GM12872 (cell line): ENCODE measurements at regions not wholly inside any gene's neighbourhood (a gene's known extent, or its start where the extent isn't known, plus 50 kb on each side); places are given as distances from the start of the nearest gene placed in this dataset.

Source experiments
- TF ChIP-seq, protein P1 (sequence below): IDR thresholded peaks from 3 replicates; pipeline ENCODE4 v1.5.1; 2011; ENCODE audit warnings: low read depth, mild to moderate bottlenecking, low read length, moderate library complexity; ENCODE audit not compliant: insufficient read depth

DNA sequence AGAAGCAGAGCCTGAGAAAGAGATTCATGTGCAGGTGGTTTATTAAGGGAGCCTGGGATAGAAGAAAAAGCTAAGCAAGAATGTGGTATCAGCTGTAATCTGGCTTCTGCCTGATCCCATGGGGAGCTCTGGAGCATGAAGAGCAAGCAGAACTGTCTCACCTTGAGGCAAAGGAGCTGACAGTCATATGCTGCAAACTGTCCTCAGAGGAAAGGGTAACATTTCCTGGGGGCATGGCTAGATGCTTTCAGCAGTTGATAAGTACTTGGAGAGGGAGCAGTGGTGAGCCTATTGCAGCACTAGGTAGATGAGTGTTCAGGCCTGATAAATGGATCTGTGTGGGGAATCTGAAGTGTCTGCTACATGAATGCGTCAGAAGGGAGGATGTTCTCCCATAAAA is 621.5 kb upstream of the BTBD3 start:
- TF ChIP-seq, protein P1, sequence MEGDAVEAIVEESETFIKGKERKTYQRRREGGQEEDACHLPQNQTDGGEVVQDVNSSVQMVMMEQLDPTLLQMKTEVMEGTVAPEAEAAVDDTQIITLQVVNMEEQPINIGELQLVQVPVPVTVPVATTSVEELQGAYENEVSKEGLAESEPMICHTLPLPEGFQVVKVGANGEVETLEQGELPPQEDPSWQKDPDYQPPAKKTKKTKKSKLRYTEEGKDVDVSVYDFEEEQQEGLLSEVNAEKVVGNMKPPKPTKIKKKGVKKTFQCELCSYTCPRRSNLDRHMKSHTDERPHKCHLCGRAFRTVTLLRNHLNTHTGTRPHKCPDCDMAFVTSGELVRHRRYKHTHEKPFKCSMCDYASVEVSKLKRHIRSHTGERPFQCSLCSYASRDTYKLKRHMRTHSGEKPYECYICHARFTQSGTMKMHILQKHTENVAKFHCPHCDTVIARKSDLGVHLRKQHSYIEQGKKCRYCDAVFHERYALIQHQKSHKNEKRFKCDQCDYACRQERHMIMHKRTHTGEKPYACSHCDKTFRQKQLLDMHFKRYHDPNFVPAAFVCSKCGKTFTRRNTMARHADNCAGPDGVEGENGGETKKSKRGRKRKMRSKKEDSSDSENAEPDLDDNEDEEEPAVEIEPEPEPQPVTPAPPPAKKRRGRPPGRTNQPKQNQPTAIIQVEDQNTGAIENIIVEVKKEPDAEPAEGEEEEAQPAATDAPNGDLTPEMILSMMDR, result no peak

DNA sequence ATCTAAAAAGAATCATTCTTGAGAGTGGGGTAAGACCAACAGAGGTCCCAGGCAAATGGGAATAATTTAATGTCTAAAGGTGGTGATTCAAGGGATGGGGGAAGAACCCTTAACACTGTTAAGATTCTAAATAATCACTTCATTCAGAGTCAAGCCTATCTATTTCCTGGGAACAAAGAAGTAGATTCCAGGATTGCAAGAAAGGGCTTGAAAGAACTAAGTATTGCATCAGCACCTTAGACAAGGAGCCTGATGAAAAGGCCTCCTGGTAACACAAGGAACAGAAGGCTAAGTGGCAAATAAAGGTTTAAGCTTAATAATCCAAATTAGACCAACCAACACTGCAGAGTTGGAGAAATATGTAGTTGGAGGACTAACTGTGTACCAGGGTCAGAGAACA is 620.7 kb upstream of the BTBD3 start:
- TF ChIP-seq, protein P1, result no peak

DNA sequence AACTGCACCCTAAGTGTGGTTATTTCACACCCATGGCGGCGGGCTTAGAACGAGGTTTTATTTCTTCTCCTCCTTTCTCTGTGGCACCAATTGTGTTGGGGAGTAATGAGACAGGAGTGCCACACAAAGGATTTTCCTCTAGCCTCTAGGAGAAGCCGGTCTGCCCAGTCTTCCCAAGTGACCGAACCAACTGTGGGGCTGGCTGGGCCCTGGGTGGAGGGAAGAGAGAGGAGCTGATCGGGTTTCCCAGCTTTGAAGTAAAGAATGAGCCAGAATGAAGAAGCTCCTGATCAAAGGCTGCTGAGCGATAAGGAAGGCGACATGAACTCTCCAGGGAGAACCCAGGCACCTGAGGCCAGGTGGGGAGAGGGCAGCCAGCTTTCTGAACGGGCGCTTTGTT is 616.0 kb upstream of the BTBD3 start:
- TF ChIP-seq, protein P1, result no peak

DNA sequence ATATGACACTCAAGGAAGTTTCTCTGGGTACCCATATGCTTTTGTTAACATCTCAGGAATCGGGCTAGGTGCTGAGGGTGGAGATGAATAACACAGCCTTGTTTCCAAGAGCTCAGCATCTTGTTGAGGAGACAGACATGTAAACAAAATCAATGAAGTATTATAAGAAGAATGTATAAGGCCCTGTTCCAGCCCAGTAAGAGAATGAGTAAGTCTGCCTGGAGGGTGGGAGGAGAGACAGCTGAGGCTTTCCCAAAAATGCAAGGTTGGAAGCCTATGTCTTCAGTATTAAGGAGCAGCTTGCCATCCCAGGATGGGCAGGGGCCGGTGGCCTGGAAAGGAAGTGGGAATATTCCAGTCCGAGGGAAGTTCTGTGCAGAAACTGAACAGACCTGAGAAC is 615.3 kb upstream of the BTBD3 start:
- TF ChIP-seq, protein P1, result no peak

DNA sequence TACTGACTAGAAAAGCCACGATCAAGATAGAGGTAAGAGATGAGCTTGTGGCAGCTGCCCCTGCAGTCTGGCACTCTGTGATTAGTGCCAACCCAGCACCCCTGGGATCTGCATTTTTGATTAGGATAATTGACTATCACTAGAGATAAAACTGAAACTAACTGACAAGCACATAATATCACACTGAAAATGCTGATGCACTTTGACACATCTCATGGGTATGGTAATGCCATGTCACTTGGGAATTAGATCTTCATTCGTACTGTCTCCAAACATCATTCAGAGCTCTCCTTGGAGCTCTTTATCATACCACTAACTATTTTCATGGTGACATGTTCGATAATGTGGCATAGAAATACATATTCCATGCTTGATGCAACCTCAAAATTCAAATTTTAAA is 612.9 kb upstream of the BTBD3 start:
- TF ChIP-seq, protein P1, result no peak

DNA sequence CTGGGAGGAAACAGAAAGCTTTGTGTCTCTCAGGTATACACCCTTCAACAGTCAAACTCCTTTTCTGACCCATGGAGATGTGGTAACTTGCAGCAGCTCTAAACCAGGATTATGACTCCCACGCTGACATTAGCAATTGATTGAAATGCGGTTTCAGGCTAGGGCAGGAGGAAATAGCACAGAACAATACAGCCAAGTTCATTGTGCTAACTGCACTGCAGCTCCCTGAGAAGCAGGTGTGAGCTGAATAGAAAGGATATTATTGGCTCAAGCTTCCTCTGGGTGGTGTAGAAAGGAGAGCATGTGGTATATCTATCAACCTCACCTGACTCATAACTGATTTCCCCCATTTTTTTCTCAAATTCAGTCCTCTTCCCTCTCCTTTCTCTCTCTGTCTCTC is 612.3 kb upstream of the BTBD3 start:
- TF ChIP-seq, protein P1, result no peak

DNA sequence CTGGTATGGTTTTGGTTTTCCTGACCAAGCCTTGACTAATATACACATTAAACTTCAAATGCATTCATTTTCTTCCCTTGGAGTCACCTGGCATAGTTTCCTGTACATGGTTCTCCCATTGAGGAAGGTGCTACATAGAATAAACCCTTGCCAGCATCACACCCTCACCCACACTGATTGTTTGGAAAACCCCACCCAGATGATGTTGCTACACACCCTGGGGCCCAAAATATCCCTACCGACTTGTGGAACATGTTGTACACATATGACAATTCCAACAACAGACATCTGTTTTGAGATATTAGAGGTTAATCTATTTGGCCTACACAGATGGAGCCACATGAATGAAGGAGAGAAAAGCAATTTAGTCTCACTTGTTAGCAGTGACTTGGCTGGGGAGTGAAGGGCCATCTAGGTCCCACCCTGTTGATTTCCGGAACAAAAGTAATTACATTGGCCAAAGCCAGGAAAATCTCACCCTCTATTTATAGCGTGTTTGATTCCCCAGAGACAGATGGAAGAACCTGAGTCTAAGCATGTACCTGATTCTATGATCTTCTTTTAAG is 606.0 kb upstream of the BTBD3 start:
- TF ChIP-seq, protein P1, result no peak
